Esophagus (tissue), 2 donors: ENCODE measurements at regions not wholly inside any gene's neighbourhood (a gene's known extent, or its start where the extent isn't known, plus 50 kb on each side); places are given as distances from the start of the nearest gene placed in this dataset.

ENCODE experiments used
- H3K27ac ChIP-seq, 2 donors: one replicate each; pipeline ENCODE4 v1.5.1; 2013; ENCODE audit warnings: low read depth in 2 of 2, mild to moderate bottlenecking in 2 of 2, inconsistent platforms in 1 of 2, low read length in 1 of 2, moderate library complexity in 1 of 2
- H3K27me3 ChIP-seq, 2 donors: one replicate each; pipeline ENCODE4 v1.6.1; 2013; ENCODE audit warnings: low read length in 2 of 2, control low read depth in 1 of 2, mild to moderate bottlenecking in 1 of 2; ENCODE audit not compliant: insufficient read depth in 2 of 2, control insufficient read depth in 1 of 2
- H3K36me3 ChIP-seq, 2 donors: one replicate each; pipeline ENCODE4 v1.6.1; 2013; ENCODE audit warnings: low read length in 1 of 2; ENCODE audit not compliant: control insufficient read depth in 2 of 2, insufficient read depth in 2 of 2
- H3K4me1 ChIP-seq, 2 donors: one replicate each; pipeline ENCODE4 v1.6.1; 2013; ENCODE audit warnings: low read length in 1 of 2; ENCODE audit not compliant: control insufficient read depth in 2 of 2, insufficient read depth in 2 of 2
- H3K4me3 ChIP-seq, 2 donors: one replicate each; pipeline ENCODE4 v1.5.1; 2013; ENCODE audit warnings: low read length in 2 of 2, mild to moderate bottlenecking in 2 of 2, low read depth in 1 of 2, moderate library complexity in 1 of 2
- H3K9me3 ChIP-seq, 2 donors: one replicate each; pipeline ENCODE4 v1.6.1; 2013; ENCODE audit warnings: mild to moderate bottlenecking in 2 of 2, low read depth in 1 of 2, low read length in 1 of 2, moderate library complexity in 1 of 2; ENCODE audit not compliant: control insufficient read depth in 2 of 2, insufficient read depth in 1 of 2
- WGBS, 2 donors: extraction: QIAGEN DNeasy Blood & Tissue Kit; methylation state at CpG; one replicate each; pipeline ENCODE4 v1.1.7; 2013; 5-methylcytosine and 5-hydroxymethylcytosine counted together
- donor health status: healthy with polysubstance abuse.
- donor health status: Bipolar disorder and iron deficiency.

DNA sequence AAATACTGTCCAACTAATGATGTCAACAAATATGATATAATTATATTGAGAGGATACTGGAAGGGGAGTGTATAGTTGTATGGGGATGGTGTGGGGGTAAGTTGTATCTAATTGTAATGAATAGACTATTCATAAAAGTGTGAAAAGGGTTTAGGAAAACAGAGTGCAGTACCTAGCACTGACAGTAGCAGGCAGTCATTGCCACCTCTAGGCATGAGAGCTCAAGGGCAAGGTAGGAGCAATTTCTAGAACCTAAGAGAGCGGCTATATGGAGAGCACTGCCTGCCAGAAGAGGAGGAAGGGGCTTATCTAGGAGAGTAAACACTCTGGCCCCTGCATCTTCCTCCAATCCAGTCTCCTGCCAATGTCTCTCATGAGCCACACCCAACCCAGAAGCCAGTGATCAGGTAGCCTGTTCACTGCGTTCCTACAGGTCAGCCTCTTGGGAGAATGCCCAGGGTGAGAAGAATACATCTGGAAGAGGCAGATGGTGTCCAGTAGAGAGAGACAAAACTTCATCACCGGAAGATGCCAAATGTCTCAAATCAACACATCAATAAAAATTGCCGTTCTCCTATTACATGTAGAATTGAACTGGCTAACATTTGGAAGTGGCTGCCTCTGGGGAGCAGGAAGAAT is 200.0 kb downstream of the LY86 start:
- H3K9me3 ChIP-seq, result no peaks in the 10 kb centered on the region
- peak overlapping the region in 1 of 2 donors; percentile 76 for H3K27ac ChIP-seq
- 63 to 69% methylated on average over 4 of the region's 4 CpGs for WGBS, 2 donors
- H3K27me3 ChIP-seq, result no peaks in the 10 kb centered on the region
- H3K4me3 ChIP-seq, result no peak overlapping the region
- H3K4me1 ChIP-seq, result peaks cover 0 to 6% of the 10 kb centered on the region in 2 donors
- H3K36me3 ChIP-seq, result no peaks in the 10 kb centered on the region

DNA sequence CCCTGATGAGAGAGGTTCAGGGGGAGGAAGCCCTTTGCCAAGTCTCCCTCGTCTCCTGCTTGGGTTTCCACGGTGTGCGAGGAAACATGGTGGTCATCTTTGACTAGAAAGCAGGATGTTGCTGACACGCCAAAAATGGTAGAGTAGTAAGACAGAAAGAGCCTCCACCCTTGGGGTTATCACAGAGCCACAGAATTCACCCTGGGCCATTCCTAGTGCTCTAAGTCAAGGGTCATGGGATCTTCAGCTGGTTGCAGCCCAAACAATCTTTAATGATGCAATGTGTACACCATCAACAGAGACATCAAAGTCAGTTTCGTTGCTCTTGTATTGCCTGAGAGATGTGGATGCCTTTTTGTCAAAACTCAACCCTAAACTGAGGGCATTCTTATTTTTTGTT is 201.9 kb downstream of the LY86 start:
- 94 to 95% methylated on average over 5 of the region's 5 CpGs for WGBS, 2 donors
- Histone ChIP-seq H3K9me3 (no peaks in the 10 kb centered on the region), H3K36me3 (no peaks in the 10 kb centered on the region), H3K27ac (peak overlapping the region in 1 of 2 donors; percentile 85), H3K4me3 (no peak overlapping the region), H3K27me3 (no peaks in the 10 kb centered on the region), H3K4me1 (peaks cover 0 to 6% of the 10 kb centered on the region in 2 donors)

DNA sequence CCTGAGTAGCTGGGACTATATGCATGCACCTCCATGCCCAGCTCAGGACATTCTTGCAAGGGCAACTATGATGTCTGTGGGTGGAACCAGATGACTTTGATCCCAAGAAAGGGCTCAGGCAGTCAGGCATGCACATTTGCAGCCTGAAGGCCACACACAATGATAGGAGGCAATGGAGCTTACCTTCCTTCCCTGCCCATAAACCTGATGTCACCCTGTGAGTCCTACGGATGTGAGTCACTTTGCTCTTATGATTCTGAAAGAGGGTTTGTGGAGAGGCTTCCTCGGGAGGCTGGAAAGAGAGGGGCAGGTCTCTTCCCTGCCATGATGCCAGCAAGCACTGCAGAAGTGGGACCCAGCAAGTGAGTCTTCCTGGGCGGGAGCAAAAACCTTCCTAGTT is 202.4 kb downstream of the LY86 start:
- Histone ChIP-seq H3K27me3 (no peaks in the 10 kb centered on the region), H3K4me1 (peaks cover 0 to 6% of the 10 kb centered on the region in 2 donors), H3K27ac (peak overlapping the region; percentile 68 to 81), H3K4me3 (no peak overlapping the region), H3K36me3 (no peaks in the 10 kb centered on the region), H3K9me3 (no peaks in the 10 kb centered on the region)
- WGBS, 2 donors, result 71 to 84% methylated on average over 3 of the region's 3 CpGs

DNA sequence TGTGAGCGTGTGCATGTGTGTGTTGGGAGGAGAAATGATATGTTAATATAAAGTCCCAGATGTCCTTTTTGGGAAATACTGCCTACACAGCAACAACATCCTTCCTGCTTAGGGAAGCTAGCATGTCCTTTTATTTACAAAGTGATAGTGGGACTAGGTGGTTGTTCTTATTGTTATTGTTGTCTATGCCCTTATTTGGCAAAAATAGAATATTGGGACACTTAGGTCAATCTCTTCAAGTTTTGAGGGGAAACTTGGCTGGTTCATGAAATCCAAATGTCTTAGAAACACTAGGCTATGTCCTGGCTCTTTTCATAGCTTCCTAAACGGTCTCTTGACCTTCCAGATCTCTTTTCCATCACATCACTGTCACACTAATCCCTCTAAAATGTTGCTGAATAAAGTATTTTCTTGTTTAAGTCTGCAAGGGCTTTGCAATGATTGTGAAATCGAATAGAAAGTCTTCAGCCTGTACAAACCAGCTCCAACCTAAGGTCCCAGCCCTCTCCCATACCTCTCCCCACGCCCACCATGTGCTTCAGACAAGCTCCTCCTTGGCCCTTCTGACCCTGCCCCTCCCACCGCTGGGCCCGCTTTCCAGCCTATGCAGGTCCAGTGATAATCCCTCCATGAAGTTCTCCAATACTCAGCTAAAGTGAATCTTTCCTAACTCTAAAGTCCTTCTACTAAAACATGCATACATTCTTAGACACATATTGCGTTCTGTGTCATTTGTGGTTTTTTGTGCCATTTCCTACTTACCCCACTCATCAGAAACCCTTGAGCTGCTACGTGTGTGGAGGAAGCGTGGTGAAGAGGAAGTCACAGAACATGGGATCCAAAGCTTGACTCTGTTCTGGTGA is 205.1 kb downstream of the LY86 start:
- 60 to 73% methylated on average over 9 of the region's 9 CpGs for WGBS, 2 donors
- no peaks in the 10 kb centered on the region for H3K27me3 ChIP-seq
- no peaks in the 10 kb centered on the region for H3K36me3 ChIP-seq
- H3K9me3 ChIP-seq, result no peaks in the 10 kb centered on the region
- H3K27ac ChIP-seq, result peak overlapping the region; percentile 69 to 90
- peaks cover 0 to 5% of the 10 kb centered on the region in 2 donors for H3K4me1 ChIP-seq
- H3K4me3 ChIP-seq, result no peak overlapping the region

DNA sequence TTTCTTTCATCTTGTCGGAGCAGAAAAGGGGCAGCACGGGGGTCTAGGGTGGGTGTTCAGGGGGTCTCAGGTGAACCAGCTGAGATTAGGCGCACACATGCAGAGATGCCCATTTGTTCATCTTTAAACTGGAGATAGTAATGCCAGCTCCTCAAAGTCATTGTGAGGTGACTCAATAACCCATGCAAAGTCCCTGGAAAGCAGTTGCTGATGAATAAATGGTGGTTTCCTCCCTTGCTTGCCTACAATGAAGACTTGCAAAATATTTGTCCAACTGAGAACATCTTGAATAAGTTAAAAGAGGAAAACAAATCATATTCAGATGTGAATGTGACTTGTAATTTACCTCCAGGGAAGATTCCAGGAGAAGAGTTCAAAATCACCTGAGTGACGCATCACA is 206.9 kb downstream of the LY86 start:
- Histone ChIP-seq H3K36me3 (no peaks in the 10 kb centered on the region), H3K4me1 (peaks cover 0 to 4% of the 10 kb centered on the region in 2 donors), H3K4me3 (no peak overlapping the region), H3K27me3 (no peaks in the 10 kb centered on the region), H3K9me3 (no peaks in the 10 kb centered on the region), H3K27ac (peak overlapping the region in 1 of 2 donors; percentile 6)
- WGBS, 2 donors, result 95% methylated on average over 4 of the region's 4 CpGs

DNA sequence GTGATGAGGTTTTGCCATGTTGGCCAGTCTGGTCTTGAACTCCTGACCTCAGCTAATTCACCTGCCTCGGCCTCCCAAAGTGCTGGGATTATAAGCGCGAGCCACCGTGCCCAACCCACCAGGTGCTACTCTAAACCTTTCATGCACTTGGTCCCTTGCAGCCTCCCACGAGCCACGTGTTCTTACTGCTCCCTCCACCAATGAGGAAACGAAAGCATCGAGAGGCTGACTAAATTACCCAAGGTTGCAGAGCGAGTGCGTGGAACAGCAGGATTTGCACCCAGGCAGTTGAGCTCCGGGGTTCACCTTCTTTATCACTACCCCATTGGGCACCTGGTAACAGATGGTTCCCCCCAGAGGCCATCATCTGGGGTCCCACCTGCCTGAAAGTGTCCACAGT is 208.3 kb downstream of the LY86 start:
- Histone ChIP-seq H3K4me1 (peaks cover 3 to 8% of the 10 kb centered on the region in 2 donors), H3K4me3 (no peak overlapping the region), H3K27ac (peak overlapping the region; percentile 80), H3K27me3 (no peaks in the 10 kb centered on the region), H3K36me3 (no peaks in the 10 kb centered on the region), H3K9me3 (no peaks in the 10 kb centered on the region)
- 87 to 91% methylated on average over 11 of the region's 11 CpGs for WGBS, 2 donors

DNA sequence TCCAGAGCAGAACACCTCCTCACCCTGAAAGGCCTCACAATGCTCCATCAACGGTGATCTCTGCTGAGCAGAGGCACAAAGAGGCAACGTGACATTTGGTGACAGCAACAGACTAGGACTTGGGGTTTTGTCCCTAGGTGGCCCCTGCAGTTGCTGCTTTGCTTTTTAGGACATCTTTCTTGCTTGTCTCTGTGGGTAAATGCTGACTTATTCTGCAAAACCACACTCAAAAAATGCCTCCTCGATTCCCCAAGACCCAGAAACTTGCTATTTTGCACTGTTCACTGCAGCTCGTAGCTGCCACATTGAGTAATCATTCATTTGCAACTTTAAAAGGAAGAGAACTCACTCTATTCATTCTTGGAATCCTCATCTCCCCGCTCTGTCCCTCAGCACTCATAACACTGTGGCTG is 209.9 kb downstream of the LY86 start:
- Histone ChIP-seq H3K4me1 (peaks cover 3 to 15% of the 10 kb centered on the region in 2 donors), H3K9me3 (no peaks in the 10 kb centered on the region), H3K4me3 (peak overlapping the region; percentile 12 to 35), H3K36me3 (no peaks in the 10 kb centered on the region), H3K27ac (peak overlapping the region; percentile 77 to 93), H3K27me3 (no peaks in the 10 kb centered on the region)
- WGBS, 2 donors, result 61 to 65% methylated on average over 5 of the region's 5 CpGs

DNA sequence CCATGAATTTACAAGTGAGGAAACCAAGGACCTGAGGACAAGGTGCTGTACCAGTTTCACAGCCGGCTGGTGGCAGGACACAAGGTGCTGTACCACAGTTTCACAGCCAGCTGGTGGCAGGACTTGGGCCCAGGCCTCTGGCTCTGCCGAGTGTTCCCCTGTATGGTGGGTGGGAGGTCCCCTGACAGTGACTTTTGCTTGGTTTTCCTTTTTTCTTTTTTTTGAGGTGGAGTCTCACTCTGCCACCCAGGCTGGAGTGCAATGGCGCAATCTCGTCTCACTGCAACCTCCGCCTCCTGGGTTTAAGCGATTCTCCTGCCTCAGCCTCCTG is 212.4 kb downstream of the LY86 start:
- Histone ChIP-seq H3K27ac (peak overlapping the region; percentile 72 to 90), H3K4me3 (no peak overlapping the region), H3K4me1 (peaks cover 3 to 23% of the 10 kb centered on the region in 2 donors), H3K27me3 (no peaks in the 10 kb centered on the region), H3K36me3 (no peaks in the 10 kb centered on the region), H3K9me3 (no peaks in the 10 kb centered on the region)
- 91 to 93% methylated on average over 6 of the region's 6 CpGs for WGBS, 2 donors

DNA sequence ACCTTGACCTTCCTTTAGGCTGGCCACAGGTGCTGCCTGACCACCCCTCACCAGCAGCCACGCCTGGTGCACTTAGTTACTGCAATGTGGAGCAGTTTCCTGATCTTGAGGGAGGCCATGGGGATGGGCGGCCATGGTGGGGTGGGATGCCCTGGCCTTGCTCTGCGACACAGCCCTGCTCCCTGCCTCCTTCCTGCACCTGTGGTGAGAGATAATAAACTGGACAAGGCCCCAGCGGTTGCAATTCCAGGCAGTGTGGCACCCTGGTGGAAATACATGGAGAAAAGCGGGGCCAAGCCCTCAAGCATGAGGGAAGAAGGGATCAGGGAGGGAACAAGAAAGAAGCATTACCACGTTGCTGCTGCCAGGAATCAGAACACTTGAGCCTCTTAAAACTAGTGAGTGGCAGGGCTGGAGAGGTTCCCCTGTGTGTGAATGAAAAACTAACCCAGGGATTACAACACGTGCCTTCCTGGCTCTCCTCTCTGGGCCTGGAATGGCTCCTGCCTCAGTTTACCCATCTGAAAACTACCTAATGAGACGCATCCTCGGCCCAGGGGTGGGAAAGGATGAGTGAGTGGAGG is 213.2 kb downstream of the LY86 start:
- Histone ChIP-seq H3K27me3 (no peaks in the 10 kb centered on the region), H3K9me3 (no peaks in the 10 kb centered on the region), H3K4me1 (peaks cover 3 to 23% of the 10 kb centered on the region in 2 donors), H3K27ac (peak overlapping the region; percentile 94 to 99), H3K4me3 (no peak overlapping the region), H3K36me3 (no peaks in the 10 kb centered on the region)
- WGBS, 2 donors, result 87 to 88% methylated on average over 9 of the region's 9 CpGs
